Left renal cortex interstitium (tissue), 4 donors: ENCODE measurements at regions not wholly inside any gene's neighbourhood (a gene's known extent, or its start where the extent isn't known, plus 50 kb on each side); places are given as distances from the start of the nearest gene placed in this dataset.

ENCODE experiments used
- DNase-seq, 4 donors: peaks; one replicate each; pipeline ENCODE4 v3.0.0-alpha.2; 2013; ENCODE audit warnings: low read depth in 4 of 4, low spot score in 2 of 4, missing footprints in 1 of 4

DNA sequence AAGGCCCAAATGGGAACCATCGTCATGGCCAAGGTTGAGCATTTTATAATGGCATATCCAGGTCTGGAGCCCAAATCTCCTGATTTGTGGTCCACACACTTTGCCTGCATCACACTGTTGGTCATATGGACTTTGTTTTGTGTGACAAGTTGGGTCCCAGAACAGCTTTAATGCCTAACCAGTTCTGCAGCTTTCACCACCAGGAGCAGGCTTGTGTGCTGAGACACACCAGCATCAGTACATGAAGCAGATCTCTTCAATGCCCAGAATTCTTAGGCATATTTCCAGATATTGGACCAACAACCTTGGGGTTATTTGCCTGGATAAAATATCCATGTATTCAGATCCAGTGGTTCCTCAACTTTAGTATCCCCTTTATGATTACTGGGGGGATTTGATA is 371.3 kb downstream of the FBXW7 start:
- no peak for DNase-seq

- no peak for DNase-seq
Measured at GRCh38 chr4:152162331-152162697, 373.6 kb downstream of the FBXW7 start.

DNA sequence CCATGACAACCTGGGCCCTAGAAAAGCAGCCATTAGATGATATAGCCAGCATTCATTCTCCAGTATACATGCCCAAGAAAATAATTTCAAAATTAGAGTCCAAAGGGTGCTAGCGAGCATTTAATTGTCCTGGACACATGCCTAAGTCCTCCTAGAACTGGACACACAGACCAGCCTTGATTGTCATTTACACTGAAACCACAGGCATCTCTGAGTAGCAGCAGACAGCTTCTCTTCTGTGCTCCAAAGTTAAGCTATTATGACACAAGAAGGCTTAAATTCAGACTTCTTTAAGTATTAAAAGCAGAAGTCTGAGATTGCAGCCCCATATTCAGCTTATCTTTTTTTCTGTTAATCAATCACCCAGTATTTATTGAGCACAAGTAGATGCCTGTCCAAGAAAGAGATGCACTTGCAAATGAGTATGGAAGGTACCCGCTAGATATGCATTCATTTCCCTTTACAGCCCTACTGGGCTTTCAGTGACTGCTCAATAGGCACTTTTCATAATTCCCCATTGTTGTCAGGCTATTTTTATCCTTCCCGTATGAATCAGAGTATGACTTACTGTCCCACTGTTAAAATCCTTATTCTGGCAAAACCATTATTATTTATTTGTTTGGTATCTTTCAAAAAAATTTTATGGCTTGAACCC is 374.1 kb downstream of the FBXW7 start:
- DNase-seq, result no peak

DNA sequence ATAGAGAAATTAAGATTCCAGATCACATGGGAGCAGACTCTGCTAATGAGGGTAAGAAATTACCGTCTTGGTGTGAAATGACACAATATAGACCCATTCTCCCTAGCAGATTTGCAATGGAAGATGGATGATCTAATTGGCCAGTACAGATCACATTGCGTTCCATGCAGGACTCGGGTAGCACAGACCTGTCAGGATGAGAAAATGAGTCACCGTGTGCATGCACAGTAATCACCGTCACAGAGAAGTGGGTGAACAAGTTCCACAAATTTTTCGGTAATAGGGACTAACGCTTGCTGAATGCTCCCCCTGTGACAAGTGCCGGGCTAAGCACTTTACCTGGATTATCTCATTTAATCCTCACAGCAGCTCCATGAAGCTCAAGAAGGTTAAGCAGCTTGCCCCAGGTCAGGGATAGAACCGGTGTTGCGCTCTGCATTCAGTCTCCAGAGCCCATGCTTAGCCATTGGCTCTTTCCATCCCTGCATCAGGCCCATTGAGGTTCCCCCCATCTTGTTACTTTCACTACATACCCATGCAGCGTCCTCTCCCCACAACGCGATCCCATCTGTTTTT is 375.6 kb downstream of the FBXW7 start:
- no peak for DNase-seq

GRCh38 chr4:152159773-152160172 is 376.1 kb downstream of the FBXW7 start:
- no peak for DNase-seq

GRCh38 chr4:152158225-152158624 is 377.7 kb downstream of the FBXW7 start:
- DNase-seq, result no peak

DNA sequence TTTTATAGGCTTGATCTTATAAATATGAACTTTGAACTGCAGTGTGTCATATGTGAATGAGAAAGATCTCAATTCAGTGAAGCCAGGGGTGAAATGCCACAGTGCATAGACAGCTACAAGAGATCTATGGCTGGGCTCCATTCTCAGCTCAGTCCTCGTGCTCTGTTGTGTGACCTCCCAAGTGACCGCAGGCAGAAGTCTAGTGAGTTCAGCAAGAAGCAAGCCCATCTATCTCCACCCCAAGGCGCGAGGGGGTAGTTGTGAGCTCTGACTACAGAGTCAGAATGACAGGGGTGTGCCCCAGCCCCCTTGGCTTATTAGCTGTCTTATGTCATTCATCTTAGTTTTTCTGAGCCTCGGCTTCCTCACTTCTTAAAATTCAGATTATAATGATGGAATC is 378.3 kb downstream of the FBXW7 start:
- no peak for DNase-seq

DNA sequence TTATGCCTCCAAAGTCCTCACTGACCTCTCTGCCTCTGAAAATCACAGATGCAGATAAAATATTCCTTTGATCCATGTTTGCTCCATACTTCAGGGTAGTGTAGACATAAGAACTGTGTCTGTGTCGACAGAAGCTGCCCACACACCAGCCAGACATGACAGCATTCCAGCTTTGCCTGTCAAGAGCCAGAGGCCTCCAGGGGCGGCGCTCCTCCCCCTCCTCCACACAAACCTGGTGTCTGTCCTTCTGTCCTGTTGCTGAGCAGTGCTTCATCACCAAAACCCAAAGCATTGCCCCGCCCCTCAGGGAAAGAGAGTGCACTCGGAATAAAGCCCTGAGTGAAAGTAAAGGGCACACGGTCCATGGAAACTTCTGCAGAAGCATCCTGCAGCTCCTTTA is 379.4 kb downstream of the FBXW7 start:
- DNase-seq, result no peak

DNA sequence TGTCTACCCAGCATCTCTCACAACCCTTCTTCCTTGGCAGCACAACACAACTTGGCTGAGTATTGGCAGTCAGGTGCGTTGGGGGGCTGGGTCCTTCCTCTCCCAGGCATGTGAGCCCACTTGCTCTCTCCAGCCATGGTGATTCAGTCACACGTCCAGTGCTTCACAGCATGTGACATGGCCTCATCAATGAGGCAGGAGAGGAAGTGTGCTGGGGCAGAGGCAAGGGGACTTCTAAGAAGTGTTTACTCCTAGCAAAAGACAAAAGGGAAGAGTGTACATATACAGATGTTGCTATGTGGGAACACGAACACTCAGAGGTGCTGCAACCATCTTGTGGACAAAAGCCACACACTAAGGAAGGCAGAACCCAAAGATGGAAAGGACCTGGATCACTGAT is 380.8 kb downstream of the FBXW7 start:
- DNase-seq, result no peak

- no peak for DNase-seq
Measured at GRCh38 chr4:152154433-152154832, 381.5 kb downstream of the FBXW7 start.

GRCh38 chr4:152153476-152154270 is 382.2 kb downstream of the FBXW7 start:
- no peak for DNase-seq

DNA sequence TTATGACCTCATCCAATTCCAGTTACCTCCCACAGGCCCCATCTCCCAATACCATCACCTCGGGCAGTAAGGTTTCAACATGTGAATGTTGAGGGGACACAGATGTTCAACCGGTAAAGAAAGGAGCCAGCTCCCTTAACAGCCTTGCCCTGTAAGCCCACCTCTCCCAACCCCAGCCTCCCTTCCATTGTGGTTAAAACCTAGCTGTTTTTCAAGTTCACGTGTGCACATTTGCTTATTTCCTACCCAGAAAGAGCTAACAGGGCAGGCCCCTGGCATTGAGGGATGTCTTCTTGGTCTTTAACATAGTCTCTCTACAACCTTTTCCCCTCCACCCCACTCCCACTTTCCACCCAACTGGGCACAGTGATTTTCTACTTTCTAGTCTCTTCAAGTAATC is 385.7 kb downstream of the FBXW7 start:
- DNase-seq, result no peak

GRCh38 chr4:152149745-152150144 is 386.1 kb downstream of the FBXW7 start:
- no peak for DNase-seq

- DNase-seq, result no peak
Measured at GRCh38 chr4:152148057-152148456, 387.2 kb upstream of the GATB start.

DNA sequence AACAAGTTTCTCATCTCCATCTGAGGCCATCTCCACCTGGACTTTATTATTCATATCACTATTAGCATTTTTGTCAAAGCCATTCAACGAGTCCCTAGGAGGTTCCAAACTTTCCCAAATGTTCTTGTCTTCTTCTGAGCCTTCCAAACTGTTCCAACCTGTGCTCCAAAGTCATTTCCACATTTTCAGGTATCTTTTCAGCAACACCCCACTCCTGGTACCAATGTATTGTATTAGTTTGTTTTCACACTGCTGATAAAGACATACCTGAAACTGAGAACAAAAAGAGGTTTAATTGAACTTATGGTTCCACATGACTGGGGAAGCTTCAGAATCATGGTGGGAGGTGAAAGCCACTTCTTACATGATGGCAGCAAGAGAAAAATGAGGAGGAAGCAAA is 385.4 kb upstream of the GATB start:
- no peak for DNase-seq

- DNase-seq, result no peak
Measured at GRCh38 chr4:152143806-152144205, 383.0 kb upstream of the GATB start.

DNA sequence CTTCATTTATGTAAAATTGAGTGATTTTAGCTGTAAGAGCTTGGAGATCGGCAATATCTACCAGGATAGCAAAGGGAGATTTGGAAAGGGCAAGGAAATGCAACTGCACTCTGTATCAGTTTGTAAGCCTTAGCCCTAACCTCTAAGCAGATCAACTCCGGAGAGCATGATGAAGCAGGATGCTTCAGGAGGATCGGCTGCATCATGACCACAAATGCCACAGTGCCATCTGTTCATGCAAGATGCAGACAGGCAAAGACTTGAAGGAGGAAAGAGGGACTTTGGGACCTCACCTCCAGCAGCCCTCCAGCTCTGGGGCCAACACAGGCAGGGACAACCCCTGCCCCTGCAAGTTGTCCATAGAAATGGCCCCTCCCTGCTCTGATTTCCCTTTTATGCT is 377.6 kb upstream of the GATB start:
- no peak for DNase-seq

DNA sequence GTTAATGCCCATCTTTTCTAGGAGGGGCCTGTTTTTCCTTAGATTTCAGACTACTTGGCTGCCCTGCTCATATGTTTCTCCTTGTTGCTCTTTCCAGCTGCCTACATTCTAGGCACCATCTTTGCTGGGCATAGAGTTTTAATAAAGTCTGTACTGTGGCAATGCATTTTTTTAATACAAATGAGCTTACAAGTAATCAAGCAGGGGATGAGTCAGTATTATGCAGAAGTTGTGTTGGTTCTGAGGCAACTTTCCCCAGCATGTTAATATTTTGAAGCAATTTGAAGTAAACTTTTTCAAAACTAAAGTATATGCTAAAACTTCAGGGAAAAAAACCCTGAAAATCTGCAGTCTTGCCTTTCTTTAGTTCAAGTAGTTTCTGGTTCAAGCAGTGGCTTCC is 372.0 kb upstream of the GATB start:
- no peak for DNase-seq

- DNase-seq, result no peak
Measured at GRCh38 chr4:152128356-152128755, 367.5 kb upstream of the GATB start.

GRCh38 chr4:152126238-152126637 is 365.4 kb upstream of the GATB start:
- DNase-seq, result no peak

DNA sequence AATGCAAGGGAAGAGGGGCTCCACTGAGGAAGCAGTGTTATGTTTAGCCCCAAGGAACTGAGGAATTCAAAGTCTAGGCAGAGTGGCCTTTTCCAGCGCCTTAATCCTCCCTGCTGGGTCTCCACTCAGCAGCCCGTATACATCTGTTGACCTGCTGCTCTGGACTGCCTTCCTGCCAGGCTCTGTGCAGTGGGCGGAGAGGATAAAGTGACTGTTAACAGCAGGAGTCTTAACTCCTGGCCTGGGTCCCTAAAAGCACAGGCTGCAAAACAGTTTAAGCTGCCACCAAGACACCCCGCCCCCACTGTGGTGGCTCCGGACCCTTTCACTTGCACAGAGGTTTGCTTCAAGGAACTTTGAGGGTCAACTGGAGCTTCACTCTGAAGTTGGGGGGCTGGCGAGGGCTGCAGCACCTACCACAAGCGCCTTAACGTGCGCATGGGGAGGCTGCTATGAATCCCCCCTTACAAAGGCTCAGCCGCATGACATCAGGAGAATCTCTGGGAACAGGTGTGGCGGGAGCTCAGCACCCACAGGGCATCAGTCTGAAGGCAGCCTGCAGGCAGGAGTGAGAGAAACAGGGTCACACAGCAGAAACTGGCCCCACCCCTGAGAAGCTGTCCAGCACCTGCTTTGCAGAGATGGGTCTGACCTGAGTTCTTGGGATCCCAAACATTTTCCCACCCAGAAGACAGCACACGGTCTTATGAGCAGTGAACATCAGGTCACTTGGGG is 358.2 kb upstream of the GATB start:
- DNase-seq, result no peak
